ENCODE measurements at regions not wholly inside any gene's neighbourhood (a gene's known extent, or its start where the extent isn't known, plus 50 kb on each side); places are given as distances from the start of the nearest gene placed in this dataset.
"Not testable (repeated sequence)": the region's sequence is repeated elsewhere in the genome, so short reads cannot be mapped to it uniquely, and the experiment has no call there.

- no peaks in the 10 kb centered on the region for H3K4me1 Mint-ChIP-seq (ENCODE audit: low read depth)
- TF ChIP-seq, protein P1, sequence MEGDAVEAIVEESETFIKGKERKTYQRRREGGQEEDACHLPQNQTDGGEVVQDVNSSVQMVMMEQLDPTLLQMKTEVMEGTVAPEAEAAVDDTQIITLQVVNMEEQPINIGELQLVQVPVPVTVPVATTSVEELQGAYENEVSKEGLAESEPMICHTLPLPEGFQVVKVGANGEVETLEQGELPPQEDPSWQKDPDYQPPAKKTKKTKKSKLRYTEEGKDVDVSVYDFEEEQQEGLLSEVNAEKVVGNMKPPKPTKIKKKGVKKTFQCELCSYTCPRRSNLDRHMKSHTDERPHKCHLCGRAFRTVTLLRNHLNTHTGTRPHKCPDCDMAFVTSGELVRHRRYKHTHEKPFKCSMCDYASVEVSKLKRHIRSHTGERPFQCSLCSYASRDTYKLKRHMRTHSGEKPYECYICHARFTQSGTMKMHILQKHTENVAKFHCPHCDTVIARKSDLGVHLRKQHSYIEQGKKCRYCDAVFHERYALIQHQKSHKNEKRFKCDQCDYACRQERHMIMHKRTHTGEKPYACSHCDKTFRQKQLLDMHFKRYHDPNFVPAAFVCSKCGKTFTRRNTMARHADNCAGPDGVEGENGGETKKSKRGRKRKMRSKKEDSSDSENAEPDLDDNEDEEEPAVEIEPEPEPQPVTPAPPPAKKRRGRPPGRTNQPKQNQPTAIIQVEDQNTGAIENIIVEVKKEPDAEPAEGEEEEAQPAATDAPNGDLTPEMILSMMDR (IDR thresholded peaks at IDR 0.05), result no peak
- H3K27ac Mint-ChIP-seq, result no peak overlapping the region
- H3K9me3 Mint-ChIP-seq, result no peaks in the 10 kb centered on the region
- H3K27me3 Mint-ChIP-seq (ENCODE audit: insufficient read depth), result no peaks in the 10 kb centered on the region; the same call in 1 of the 2 replicates
- no peaks in the 10 kb centered on the region for H3K36me3 Mint-ChIP-seq (ENCODE audit: low read depth)
- no peak overlapping the region for H3K4me3 Mint-ChIP-seq
- no peak for DNase-seq
Observed at GRCh38 chrX:137747244-137748043, 181.5 kb downstream of the ZIC3 start.

- no peaks in the 10 kb centered on the region; the same call in 1 of the 2 replicates for H3K27me3 Mint-ChIP-seq (ENCODE audit: insufficient read depth)
- no peak overlapping the region for H3K27ac Mint-ChIP-seq
- TF ChIP-seq, protein P1 (IDR thresholded peaks at IDR 0.05), result no peak
- no peak overlapping the region for H3K4me3 Mint-ChIP-seq
- no peaks in the 10 kb centered on the region for H3K9me3 Mint-ChIP-seq
- no peaks in the 10 kb centered on the region for H3K4me1 Mint-ChIP-seq (ENCODE audit: low read depth)
- DNase-seq, result no peak
- H3K36me3 Mint-ChIP-seq (ENCODE audit: low read depth), result no peaks in the 10 kb centered on the region
Observed at GRCh38 chrX:137748827-137749226, 182.9 kb downstream of the ZIC3 start.

DNA sequence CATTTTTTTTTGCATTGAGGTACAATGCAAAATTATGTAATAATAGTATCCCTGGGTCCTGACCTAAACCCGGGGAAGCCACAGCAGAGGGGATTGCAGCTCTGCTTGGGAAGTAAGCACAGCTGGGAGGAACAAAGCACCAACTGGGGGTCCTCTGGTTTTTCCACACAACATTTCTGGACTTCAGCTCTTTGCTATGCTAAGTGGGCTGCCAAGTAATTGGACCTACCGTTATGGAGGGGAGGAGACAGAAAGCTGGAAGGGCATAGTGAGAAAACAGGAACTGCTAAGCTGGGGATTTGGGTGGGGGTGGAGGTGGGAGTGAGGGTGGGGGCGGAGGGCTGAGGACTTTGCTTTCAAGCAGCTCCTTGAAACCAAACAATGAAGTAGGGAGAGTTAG lies 183.3 kb downstream of the ZIC3 start:
- Mint-ChIP-seq H3K36me3 (ENCODE audit: low read depth) (no peaks in the 10 kb centered on the region), H3K27me3 (ENCODE audit: insufficient read depth) (no peaks in the 10 kb centered on the region; the same call in 1 of the 2 replicates), H3K4me3 (no peak overlapping the region), H3K27ac (no peak overlapping the region), H3K9me3 (no peaks in the 10 kb centered on the region), H3K4me1 (ENCODE audit: low read depth) (no peaks in the 10 kb centered on the region)
- no peak for DNase-seq
- TF ChIP-seq, protein P1 (IDR thresholded peaks at IDR 0.05), result no peak

- DNase-seq, result no peak
- no peaks in the 10 kb centered on the region for H3K36me3 Mint-ChIP-seq (ENCODE audit: low read depth)
- no peaks in the 10 kb centered on the region for H3K27me3 Mint-ChIP-seq (ENCODE audit: insufficient read depth)
- H3K4me1 Mint-ChIP-seq (ENCODE audit: low read depth), result no peaks in the 10 kb centered on the region
- no peak overlapping the region for H3K4me3 Mint-ChIP-seq
- TF ChIP-seq, protein P1 (IDR thresholded peaks at IDR 0.05), result no peak
- H3K9me3 Mint-ChIP-seq, result peaks cover 6% of the 10 kb centered on the region
- H3K27ac Mint-ChIP-seq, result no peak overlapping the region
Observed at GRCh38 chrX:137771537-137771936, 205.6 kb downstream of the ZIC3 start.

- no peak overlapping the region for H3K27ac Mint-ChIP-seq
- H3K4me1 Mint-ChIP-seq (ENCODE audit: low read depth), result no peaks in the 10 kb centered on the region
- H3K4me3 Mint-ChIP-seq, result no peak overlapping the region
- H3K36me3 Mint-ChIP-seq (ENCODE audit: low read depth), result no peaks in the 10 kb centered on the region
- TF ChIP-seq, protein P1 (IDR thresholded peaks at IDR 0.05), result no peak
- no peak for DNase-seq
- peaks cover 27% of the 10 kb centered on the region for H3K9me3 Mint-ChIP-seq
- no peaks in the 10 kb centered on the region for H3K27me3 Mint-ChIP-seq (ENCODE audit: insufficient read depth)
Observed at GRCh38 chrX:137792214-137792613, 226.3 kb downstream of the ZIC3 start.

DNA sequence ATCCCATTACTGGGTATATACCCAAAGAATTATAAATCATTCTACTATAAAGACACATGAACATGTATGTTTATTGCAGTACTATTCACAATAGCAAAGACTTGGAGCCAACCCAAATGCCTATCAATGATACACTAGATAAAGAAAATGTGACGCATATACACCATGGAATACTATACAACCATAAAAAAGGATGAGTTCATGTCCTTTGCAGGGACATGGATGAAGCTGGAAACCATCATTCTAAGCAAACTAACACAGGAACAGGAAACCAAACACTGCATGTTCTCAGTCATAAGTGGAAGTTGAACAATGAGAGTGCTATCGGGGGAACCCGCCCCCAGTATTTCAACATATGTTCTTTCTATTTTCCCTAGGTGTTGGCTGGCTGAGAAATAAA lies 232.0 kb downstream of the ZIC3 start:
- H3K4me3 Mint-ChIP-seq; H3K4me1 Mint-ChIP-seq (ENCODE audit: low read depth); H3K27ac Mint-ChIP-seq; H3K27me3 Mint-ChIP-seq (ENCODE audit: insufficient read depth); DNase-seq; H3K36me3 Mint-ChIP-seq (ENCODE audit: low read depth): not testable (repeated sequence)
- H3K9me3 Mint-ChIP-seq, result peaks cover 26% of the 10 kb centered on the region

All from HFFc6 (cell line).